ENCODE measurements at regions not wholly inside any gene's neighbourhood (a gene's known extent, or its start where the extent isn't known, plus 50 kb on each side); places are given as distances from the start of the nearest gene placed in this dataset.

DNA sequence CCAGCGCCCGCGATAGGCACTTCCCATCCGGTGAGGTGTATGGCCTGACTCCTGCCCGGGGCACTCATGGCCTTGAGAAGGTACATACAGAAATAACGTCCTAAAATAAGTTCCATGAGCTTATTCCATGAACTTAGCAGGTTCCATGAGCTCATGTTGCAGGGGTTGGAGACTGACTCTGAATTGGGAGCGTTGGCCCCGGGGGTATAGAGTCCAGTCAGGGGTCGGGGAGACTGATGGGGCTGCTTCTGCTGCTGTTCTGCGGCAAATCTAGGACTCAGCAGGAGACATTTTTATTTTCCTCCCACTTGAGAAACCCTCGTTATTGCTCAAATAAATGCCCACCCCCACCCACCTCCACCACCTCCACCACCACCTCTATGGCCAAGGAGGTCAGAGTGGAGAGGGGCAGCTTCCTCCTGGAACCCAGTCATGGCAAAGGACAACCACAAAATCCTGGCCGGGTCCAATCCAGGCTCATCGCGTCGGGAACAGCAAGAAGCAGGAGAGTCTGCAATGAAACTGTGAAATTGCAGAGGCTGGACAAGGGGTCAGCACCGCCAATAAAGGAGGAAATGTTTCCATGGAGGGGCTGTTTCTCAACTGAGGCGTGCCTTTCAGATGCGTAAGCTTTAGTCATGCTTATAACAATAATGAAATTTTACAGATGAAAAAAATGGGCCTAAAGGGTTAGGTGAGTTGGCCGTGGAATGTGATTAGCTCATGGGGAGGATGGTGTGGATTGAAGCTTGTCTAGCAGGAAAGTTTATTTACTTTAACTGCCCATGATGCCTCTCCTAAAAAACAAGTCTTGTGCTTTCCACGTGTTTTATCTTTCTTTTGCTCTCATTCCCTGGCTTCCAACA, 136.6 kb upstream of the ALKAL2 start:
- no peak for DNase-seq

DNA sequence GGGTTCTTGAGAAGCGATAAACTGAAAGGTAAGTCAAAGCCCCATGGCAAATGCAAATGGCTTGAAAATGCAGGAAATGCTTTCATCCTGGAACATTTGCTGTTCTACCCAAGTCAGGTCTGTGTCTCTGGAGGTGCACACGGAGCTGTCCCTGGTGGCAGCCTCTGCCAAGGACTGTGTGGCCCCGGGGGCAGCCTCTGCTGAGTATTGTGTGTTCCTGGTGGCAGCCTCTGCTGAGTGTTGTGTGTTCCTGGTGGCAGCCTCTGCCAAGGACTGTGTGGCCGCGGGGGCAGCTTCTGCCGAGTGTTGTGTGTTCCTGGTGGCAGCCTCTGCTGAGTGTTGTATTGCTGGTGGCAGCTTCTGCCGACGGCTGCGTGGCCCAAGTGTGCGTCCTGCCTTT, 135.6 kb upstream of the ALKAL2 start:
- DNase-seq, result no peak

DNA sequence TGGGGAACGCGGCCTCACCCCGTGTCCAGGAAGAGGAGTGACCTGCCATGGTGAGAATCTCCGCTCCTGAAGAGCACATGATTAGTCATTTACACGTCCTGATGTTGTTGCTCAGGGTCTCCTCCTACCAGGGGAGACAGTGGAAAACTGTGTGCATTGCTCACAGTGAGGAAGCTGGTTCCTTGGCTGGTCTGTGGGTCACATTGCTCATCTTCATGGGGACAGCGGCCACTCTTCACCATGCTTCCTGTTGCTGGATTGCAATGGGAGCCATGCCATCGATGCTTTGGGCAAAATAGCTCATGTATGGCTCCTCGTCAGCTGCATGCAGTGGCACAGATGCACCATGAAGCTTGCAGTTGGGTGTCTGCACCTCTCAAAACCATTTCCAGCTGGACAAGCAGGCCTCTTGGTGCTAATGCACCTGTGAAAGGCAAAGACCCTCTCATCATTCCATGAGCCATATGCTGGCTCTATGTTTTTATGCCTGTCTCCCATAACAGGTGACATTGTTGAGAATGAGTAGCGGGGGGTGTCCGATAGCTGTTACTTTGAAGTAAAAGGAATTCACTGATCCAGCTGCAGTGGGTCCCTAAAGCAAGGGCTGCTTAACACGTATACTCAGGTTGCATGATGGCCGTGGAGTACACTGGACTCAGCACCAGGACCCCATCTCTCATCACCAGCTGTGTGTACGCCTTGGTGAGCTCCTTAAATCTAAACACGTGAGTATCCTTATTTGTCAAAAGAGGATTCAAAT, 135.0 kb upstream of the ALKAL2 start:
- no peak for DNase-seq

DNA sequence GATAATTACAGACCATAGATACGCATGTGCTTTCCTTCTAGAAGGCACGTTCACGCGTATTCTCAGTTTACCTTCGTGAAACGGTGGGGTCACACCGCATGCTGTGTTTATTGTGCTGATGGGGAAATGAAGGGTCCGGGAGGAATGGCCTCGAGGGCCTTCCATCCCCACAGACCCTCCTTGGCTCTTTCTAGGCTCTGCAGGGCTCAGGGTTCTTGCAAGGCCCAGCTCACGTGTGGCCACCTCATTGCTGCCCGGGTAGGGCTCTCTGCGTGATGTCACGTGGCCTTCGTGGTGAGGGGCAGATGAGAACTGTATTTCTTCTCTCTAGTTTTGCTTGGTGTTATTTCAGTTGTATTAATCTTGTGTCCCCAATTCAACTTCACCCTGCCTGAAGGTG, 133.5 kb upstream of the ALKAL2 start:
- no peak for DNase-seq

DNA sequence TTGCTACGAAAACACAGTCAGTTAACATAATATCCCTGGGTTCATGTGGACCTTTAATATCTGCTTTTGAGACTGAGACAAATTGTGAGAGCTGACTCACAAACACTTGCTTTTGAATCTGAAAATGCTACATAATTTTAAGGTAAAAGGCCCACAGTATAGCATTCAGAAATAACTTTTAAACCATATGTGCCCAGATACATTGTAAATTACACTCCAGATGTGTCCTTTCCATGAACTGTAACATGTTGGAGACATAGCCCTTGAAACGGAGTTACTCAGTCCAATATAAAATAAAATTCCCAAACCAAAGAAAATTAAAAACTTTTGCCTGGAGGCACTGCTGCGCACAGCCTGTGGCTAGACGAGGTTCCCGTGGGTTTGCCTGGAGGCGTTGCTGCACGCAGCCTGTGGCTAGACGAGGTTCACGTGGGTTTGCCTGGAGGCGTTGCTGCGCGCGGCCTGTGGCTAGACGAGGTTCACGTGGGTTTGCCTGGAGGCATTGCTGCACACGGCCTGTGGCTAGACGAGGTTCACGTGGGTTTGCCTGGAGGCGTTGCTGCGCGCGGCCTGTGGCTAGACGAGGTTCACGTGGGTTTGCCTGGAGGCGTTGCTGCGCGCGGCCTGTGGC, 131.9 kb upstream of the ALKAL2 start:
- no peak for DNase-seq

DNA sequence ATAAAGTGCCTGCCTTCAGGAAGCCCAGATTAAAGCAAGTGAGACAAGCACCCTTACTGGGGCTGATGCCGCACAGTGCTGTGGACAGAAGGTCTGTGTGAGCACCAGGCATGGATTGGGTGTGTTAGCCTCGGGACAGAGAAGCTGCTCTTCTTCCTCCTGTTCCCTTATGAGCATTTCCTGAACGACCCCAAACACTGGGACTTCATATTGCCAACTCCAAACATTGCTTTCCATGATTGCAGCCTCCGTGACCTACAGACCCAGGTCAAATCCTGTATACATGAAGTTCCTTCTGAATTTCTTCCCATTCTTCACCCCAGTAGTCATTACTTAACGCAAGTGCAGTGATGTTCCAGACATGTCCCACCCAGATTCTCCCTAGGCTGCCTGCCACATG, 129.8 kb upstream of the ALKAL2 start:
- no peak for DNase-seq

DNA sequence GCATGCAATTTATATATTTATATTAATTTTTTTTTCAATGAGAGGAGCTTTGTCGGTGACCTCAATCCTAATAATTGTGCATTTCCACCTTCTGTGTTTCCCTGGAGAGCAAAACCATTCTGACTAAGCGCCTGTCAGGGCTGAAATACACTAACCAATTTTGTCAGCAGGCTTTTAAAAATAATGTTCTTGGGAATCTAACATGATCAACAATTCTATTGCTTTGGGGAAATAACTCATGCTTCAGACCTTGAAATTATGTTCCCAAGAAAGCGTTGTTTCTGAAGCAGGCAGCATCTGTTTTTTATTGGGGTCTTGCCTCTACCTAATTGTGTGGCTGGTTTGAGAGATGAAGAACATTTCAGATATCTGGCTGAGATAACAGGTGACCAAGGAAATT, 129.1 kb upstream of the ALKAL2 start:
- no peak for DNase-seq

DNA sequence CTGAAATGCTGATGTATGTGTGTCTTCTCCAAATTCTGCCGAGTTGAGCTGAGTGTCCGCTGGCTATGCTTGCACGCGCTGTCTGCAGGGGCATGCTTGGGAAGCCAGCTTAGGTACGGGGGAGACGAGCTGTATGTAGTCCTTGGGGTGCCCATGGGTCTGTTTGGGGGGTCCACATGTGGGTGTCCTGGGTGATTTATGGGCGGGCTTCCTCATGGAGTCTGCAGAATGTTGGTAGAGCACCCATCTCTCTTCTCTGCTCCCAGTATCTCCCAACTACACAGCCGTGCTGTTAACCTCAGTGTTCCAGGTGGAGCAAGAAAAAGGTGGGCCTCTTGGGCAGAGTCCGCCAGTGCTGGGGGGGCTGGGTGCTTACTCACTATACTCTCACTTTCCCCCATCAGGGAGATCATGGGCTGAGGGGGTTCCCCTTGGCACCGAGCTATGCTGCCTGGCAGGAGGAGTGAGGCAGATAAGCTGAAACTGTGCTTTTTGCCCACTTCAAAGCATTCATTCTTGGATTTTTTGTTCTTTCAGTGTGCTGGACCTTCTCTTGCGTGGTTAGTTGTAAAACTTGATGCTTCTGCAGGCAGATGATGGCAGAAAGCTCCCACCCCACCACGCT, 128.2 kb upstream of the ALKAL2 start:
- DNase-seq, result no peak

DNA sequence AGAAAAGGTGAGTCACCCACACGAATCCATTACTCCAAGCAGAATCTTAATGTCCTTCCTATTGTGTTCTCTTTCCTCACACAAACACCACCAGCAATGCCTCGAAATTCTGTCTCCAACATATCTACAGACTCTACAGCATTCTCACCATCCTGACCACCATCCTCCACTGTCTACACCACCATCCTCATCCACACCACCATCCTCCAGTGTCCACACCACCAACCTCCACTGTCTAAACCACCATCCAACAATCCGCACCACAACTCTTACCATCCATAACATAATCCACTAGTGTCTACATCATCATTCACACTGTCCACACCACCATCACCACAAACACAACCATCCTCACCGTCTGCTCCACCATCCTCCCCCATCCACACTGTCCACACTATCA, 121.6 kb upstream of the ALKAL2 start:
- DNase-seq, result no peak

DNA sequence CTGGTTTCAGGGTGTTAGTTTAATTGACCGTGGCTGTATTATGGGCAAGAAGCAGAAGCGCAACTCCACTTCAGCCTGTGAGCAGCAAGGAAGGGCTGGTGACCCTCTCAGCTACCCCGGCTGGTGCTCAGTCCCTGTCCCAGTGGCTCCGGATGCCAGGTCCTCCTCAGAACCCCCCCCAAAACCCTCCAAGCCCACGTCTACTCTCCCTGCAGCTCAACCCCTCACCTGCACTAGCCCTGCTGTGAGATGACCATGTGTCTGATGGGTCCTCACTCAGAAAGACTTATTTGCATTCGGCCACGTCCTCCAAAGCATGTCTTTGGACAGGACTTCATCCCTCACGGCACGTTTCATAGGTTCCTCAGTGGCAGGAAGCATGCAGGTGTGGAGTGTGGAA, 119.7 kb upstream of the ALKAL2 start:
- no peak for DNase-seq

DNA sequence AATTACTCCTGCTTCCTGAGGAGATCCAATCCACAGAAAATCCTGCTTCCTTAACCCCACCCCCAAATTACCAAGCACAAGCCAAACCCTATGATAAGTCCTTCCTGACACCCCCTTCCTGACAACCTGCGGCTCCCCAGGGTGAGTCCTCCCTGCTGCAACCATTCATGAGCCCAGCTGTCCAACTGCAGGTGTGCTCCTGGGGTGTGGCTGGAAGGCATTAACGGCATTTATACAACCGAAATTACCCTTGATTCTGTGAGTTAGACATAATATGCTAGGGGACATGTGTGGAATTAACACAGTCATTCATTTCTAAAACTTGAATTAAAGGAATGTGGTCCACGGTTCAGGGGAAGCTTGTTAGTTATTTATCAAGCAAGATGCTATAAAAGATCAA, 119.0 kb upstream of the ALKAL2 start:
- no peak for DNase-seq

DNA sequence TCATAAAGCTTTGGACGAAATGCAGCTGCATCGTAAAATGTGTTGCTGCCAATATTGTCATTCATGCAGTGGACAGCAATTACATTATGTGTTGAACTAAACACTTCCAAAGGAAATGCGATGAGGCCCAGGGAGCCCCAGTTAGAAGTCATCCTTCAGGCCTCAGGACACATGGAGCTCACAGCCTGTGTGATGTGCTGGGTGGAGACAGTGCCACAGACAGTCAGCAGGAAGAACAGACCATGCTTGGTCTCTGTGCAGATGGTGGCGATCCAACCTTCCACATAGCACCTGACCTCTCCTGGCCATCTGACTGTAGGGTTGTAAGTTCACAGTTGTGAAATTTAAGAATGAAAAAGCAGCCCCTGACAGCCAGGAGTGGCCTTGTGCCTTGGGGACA, 118.3 kb upstream of the ALKAL2 start:
- no peak for DNase-seq

DNA sequence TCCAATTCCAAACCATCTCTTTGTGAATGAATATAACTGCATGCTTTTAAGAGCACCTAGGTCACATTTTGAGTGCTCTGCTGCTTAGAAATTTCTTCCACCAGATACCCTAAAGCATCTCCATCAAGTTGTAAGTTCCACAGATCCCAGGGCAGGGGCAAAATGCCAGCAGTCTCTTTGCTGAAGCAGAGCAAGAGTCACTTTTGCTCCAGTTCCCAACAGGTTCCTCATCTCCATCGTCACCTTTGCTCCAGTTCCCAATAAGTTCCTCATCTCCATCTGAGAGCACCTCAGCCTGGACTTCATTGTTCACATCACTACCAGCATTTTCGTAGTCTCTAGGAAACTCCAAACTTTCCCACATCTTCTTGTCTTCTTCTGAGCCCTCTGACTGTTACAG, 116.7 kb upstream of the ALKAL2 start:
- no peak for DNase-seq

DNA sequence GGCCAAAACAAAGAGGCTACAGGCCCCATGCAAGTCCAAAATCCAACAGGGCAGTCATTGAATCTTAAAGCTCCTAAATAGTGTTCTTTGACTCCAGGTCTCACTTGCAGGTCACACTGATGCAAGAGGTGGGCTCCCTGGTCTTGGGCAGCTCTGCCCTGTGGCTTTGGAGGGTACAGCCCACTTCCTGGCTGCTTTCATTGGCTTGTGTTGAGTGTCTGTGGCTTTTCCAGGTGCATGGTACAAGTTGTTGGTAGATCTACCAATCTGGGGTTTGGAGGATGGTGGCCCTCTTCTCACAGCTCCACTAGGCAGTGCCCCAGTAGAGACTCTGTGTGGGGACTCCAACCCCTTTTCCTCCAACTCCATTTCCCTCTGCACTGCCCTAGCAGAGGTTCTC, 115.8 kb upstream of the ALKAL2 start:
- DNase-seq, result no peak

DNA sequence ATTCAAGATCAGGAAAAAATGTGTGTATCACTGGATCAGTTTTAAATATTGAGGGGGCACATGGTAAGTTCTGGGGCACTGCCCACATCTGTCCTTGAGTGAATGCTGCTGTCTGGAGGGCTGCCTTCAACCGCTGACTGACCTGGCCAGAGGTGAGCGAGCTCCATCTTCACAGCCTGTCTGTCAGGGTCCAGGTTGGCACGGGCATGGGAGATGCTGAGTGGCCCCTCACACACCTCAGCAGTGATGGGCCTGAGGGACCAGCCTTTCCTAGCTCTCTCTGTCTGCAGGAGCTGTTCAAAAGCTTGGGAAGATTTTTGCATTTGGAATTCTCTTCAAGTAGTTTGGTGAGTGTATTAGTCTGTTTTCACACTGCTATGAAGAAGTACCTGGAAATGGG, 114.8 kb upstream of the ALKAL2 start:
- no peak for DNase-seq

DNA sequence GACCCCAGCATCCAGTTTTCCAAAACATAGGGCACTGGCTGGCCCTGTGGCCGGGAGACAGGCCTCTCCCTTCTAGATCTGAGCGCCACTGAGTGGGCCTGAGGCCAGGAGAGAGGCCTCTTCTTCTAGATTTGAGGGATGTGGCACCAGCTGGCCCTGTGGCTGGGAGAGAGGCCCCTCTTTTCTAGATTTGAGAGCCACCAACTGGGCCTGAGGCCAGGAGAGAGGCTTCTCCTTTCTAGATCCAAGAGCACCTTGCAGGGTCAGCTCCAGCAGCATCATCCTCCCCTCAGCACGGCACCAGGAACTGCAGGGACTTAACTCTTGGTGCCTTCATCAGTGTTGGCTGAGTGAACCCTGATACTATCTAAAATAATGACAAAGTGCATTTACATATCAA, 114.3 kb upstream of the ALKAL2 start:
- DNase-seq, result no peak

DNA sequence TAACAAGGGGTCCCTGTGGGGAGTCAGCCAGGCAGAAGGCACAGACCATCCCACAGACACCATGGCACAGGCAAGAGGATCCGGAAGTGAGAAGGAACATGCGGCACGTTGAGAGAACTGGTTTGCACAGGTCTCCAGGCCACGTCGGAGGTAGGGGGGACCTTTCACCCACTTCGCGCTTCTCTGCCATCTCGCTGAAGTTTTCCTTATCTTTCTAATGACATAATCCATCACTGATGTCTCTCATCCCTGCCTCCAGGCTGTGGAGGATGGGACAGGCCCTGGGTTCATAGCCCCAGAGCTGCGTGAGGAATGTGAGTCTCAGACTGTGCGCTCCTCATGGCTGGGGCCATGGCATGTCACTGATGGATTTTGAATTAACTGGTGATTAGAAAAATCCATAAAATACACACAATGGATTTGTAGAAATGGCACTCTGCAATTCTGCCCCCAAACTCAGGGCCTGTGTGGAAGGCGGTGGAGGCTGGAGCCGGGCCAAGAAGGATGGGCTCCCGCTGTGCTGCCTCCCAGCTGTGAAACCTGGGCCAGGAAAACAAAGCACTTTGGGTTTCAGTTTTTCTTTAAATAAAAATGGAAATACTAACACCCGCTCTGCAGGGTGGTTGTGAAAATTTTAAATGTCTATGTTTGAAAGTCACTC, 113.3 kb upstream of the ALKAL2 start:
- DNase-seq, result peak; percentile 39

DNA sequence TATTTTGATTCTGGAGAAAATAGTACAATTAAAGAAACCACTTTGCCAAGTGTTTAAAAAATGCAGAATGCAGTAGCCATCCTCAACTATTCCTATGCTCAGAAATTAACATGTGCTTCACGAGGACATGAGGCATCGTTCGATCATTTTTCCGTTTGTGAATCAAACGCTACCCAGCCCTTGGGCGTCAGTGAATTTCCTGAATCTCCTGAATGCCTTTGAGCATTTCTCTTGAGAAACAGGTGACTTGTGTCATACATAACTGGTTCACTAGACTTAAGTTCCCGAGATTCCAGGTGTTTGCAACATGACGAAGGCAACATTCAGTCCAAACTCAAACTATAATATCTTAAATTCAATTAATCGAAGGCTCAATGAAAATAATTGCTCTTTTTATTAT, 110.0 kb upstream of the ALKAL2 start:
- no peak for DNase-seq

DNA sequence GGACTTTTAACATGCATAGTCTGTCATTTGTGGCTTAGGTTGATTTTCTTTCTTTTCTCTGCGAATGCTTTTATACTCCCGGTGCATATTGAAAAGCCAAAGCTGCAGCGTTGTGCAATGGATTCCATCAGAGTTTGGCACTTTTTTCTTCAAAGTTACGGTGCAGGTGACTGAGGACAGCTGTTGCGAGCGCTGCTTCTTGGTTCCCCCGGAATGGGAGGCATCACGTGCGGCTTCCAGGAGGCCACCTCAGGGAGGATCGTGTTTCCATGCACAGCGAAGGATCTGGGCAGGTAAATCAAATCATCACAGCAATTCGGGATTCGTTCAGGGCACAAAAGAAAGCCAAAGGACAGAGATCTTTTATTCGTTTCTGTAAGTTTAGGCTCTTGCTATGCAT, 109.6 kb upstream of the ALKAL2 start:
- DNase-seq, result no peak

DNA sequence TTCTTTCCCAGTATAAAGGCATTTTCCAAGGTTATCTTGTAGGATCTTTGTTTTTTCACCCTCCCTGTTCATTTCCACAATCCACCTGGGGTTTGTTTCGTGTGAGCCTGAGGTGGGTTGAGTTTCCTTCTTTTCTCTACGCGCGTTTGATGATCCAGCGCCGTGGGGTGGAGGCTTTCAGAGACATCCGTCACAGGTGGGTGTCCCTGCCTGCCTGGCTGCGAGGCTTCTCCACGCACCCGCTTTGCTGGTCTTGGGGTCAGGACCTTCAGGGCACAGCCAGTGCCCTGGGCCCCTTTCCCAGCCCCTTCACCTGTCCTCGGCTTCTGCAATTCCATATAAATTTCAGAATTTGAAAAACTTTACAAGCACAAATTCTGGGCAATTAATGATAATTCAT, 109.0 kb upstream of the ALKAL2 start:
- DNase-seq, result no peak

DNA sequence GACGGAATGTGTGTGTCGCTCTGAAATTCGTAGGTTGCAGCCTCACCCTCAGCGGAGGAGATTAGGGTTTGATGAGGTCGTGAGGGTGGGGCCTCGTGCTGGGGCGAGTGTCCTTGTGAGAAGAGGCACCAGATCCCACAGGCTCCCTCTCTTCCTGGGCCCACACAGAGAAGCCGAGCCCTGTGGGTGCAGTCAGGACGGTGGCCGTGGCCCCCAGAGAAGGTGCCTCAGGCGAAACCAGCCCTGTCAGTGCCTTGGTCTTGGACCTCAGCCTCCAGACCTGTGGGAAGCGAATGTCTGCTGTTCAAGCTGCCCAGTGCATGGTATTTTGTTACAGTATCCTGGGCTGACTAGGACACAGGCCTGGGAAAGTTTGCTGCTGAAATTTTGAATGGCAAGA, 108.0 kb upstream of the ALKAL2 start:
- no peak for DNase-seq

DNA sequence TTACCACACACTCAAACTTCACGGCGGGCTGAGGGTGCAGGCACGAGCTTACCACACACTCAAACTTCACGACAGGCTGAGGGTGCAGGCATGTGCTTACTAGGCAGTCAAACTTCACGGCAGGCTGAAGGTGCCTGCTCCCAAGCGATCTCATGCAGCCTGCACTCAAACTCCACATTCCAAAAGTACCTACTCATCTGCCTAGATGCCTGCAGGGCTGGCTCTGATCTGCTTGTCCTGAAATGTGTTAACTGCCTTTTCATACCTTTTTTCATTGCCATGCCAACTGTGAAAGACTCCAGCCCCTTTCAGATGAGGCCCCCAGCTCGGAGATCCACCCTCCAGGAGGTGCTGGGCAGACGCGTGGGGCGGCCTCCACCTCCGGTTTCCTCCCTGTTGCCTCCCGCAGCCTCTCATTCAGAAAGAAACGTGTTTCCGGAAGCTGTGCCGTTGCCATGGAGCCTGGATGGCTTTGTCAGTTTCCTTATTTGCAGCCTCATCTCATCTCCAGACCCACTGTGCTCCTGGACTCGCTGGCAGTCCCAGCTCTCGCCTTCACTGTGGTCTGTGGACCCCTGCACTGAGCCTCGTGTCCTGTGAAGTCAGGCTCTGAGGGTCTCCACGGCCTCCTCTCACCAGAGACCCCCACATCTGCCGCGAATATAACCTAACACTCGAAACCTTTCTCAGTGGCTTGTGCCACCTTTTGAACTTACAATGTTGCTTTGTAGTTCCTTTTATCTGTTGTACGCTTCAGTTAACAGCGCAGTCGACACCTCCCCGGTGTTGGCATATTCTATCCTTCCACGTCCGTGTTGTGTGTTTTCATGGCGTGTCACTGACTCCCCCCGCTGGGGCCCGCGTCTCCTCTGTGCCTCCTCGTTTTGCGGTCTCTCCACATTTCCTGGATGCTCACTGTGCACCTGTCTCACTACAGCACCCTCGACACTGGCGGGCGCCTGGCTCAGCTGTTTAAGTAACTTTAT, 106.1 kb upstream of the ALKAL2 start:
- DNase-seq, result peak; percentile 64

All from NCI-H345 (cell line).